K562 (cell line): ENCODE measurements at regions not wholly inside any gene's neighbourhood (a gene's known extent, or its start where the extent isn't known, plus 50 kb on each side); places are given as distances from the start of the nearest gene placed in this dataset.
"Not testable (repeated sequence)": the region's sequence is repeated elsewhere in the genome, so short reads cannot be mapped to it uniquely, and the experiment has no call there.

Experiments used
- ATAC-seq: fragments of 200-7000 bp; cut with Tn5 transposase; 3 replicates; pipeline ENCODE4 v1.9.1; 2020; ENCODE audit warnings: moderate library complexity
- BruUV-seq: library from RNA; stranded (reverse); fragments of 400-500 nt; replicated peaks from 2 replicates; lab custom pipeline; 2021; lab: Mats Ljungman, UMichigan
- CTCF ChIA-PET: fragments of 300-600 bp; formaldehyde crosslinking; extraction: SDS; loops from one replicate; lab custom pipeline; 2021; ENCODE audit warnings: low intra/inter-chr PET ratio; lab: Yijun Ruan, JAX
- POLR2A ChIA-PET: fragments of 300-600, 350-650 bp; sonication (Branson Sonifier 250); formaldehyde crosslinking; extraction: SDS; loops from one replicate; lab custom pipeline; 2021; ENCODE audit warnings: antibody characterized with exemption, inconsistent platforms; lab: Yijun Ruan, JAX
- DNase-seq, 4 experiments: peaks; one replicate each; pipeline versions ENCODE4 v3.0.0 to v3.0.0-alpha.2; 2011 to 2018; ENCODE audit warnings: low spot score in 3 of 4, mixed read lengths in 3 of 4; ENCODE audit errors: extremely low read depth in 1 of 4
- FAIRE-seq: peaks from 2 replicates; lab custom pipeline; 2011; peaks lifted over from hg19 to GRCh38; lab: Jason Lieb, UNC
- H2AFZ ChIP-seq: 2 replicates; pipeline ENCODE4 v1.6.0; 2011; ENCODE audit warnings: low read depth, low read length, control low read depth, inconsistent platforms
- H3K27ac ChIP-seq: fragments of 200-600 bp; 3 replicates; pipeline ENCODE4 v1.8.0; 2011; ENCODE audit warnings: low read depth, mild to moderate bottlenecking, control low read depth, inconsistent platforms, low read length, moderate library complexity, mixed read lengths; ENCODE audit errors: extremely low read depth
- H3K27me3 ChIP-seq, 2 experiments: fragments of 300-600 bp in 1 of 2; 2 replicates in 1 of 2; 3 replicates in 1 of 2; pipeline versions ENCODE4 v1.6.0 to v1.8.0; 2011; ENCODE audit warnings: inconsistent platforms in 2 of 2, low read length in 2 of 2, mild to moderate bottlenecking in 1 of 2, mixed read lengths in 1 of 2, moderate library complexity in 1 of 2; ENCODE audit not compliant: control insufficient read depth in 2 of 2, insufficient read depth in 2 of 2
- H3K36me3 ChIP-seq: fragments of 300-600 bp; 3 replicates; pipeline ENCODE4 v1.8.0; 2011; ENCODE audit warnings: mild to moderate bottlenecking, low read length, inconsistent platforms; ENCODE audit not compliant: control insufficient read depth, insufficient read depth
- H3K4me1 ChIP-seq, 2 experiments: fragments of 200-600 bp in 1 of 2; replicated peaks in 1 of 2; 2 replicates in 1 of 2; 3 replicates in 1 of 2; pipeline versions ENCODE4 v1.5.1 to v1.8.0; 2011; ENCODE audit warnings: inconsistent platforms in 2 of 2, low read length in 2 of 2, mild to moderate bottlenecking in 1 of 2, mixed read lengths in 1 of 2, moderate library complexity in 1 of 2; ENCODE audit not compliant: control insufficient read depth in 2 of 2, insufficient read depth in 2 of 2
- H3K4me2 ChIP-seq: 2 replicates; pipeline ENCODE4 v1.6.1; 2011; ENCODE audit warnings: low read length, control low read depth, inconsistent platforms, mixed read lengths; ENCODE audit not compliant: insufficient read depth
- H3K4me3 ChIP-seq: fragments of 200-600 bp; sonication (generic), shearing (Covaris generic); 2 replicates; pipeline ENCODE4 v1.5.1; 2016; ENCODE audit warnings: control low read depth, inconsistent platforms
- H3K79me2 ChIP-seq: fragments of 200-600 bp; 3 replicates; pipeline ENCODE4 v1.8.0; 2011; ENCODE audit warnings: low read length, inconsistent platforms; ENCODE audit not compliant: control insufficient read depth, insufficient read depth
- H3K9ac ChIP-seq, 2 experiments: 2 replicates each; pipeline versions ENCODE4 v1.6.0 to v1.6.1; 2011; ENCODE audit warnings: low read depth in 2 of 2, low read length in 2 of 2, control low read depth in 1 of 2, inconsistent platforms in 1 of 2, mild to moderate bottlenecking in 1 of 2, mixed read lengths in 1 of 2; ENCODE audit not compliant: insufficient read depth in 1 of 2
- H3K9me1 ChIP-seq: one replicate; pipeline ENCODE4 v1.6.0; 2011; ENCODE audit warnings: inconsistent platforms, mild to moderate bottlenecking, low read length, moderate library complexity; ENCODE audit not compliant: control insufficient read depth, insufficient read depth
- H3K9me3 ChIP-seq: replicated peaks from 2 replicates; pipeline ENCODE4 v1.5.1; 2011; ENCODE audit warnings: low read depth, low read length, inconsistent platforms; ENCODE audit not compliant: control insufficient read depth, insufficient read depth
- H4K20me1 ChIP-seq: replicated peaks from 2 replicates; pipeline ENCODE4 v1.6.1; 2011; ENCODE audit warnings: low read length, inconsistent platforms, mixed read lengths; ENCODE audit not compliant: control insufficient read depth, insufficient read depth
- BCLAF1 ChIP-seq, 2 experiments: fragments of 450-650 bp in 1 of 2; IDR thresholded peaks; 2 replicates each; pipeline ENCODE4 v1.6.1; 2011 to 2017; ENCODE audit warnings: low read depth in 2 of 2, antibody characterized with exemption in 1 of 2, borderline replicate concordance in 1 of 2, low read length in 1 of 2, mild to moderate bottlenecking in 1 of 2, mixed read lengths in 1 of 2; ENCODE audit not compliant: control insufficient read depth in 1 of 2
- HNRNPL ChIP-seq: fragments of 200-400 bp; formaldehyde crosslinking; IDR thresholded peaks from 2 replicates; pipeline ENCODE4 v1.6.1; 2017; ENCODE audit warnings: low read depth, mild to moderate bottlenecking, low read length
- NR3C1 ChIP-seq: sonication (generic); formaldehyde crosslinking; IDR thresholded peaks from 2 replicates; pipeline ENCODE4 v1.8.1; 2022; ENCODE audit warnings: missing genetic modification reagents
- SAFB ChIP-seq: fragments of 200-400 bp; formaldehyde crosslinking; IDR thresholded peaks from 2 replicates; pipeline ENCODE4 v1.6.1; 2017; ENCODE audit warnings: low read depth, low read length, borderline replicate concordance
- TBL1XR1 ChIP-seq, 2 experiments: IDR thresholded peaks; 2 replicates each; pipeline ENCODE4 v1.6.1; 2012; ENCODE audit warnings: improper control_type of control experiment in 2 of 2, low read length in 2 of 2, mild to moderate bottlenecking in 1 of 2
- ZBTB2 ChIP-seq: fragments of 450-650 bp; IDR thresholded peaks from 2 replicates; pipeline ENCODE4 v1.6.1; 2016; ENCODE audit warnings: antibody characterized with exemption
- WGBS: fragments of 100-300 bp; shearing (Covaris generic); methylation state at CpG from one replicate; pipeline ENCODE4 v1.1.6; 2016; ENCODE audit warnings: low coverage, mixed read lengths; ENCODE audit not compliant: insufficient coverage; ENCODE audit errors: missing lambda C conversion rate; 5-methylcytosine and 5-hydroxymethylcytosine counted together
- in situ Hi-C: fragments of 300-500 bp; cut with MboI; formaldehyde crosslinking; loops from 4 replicates; pipeline ENCODE4 v1.15.0; 2018; ENCODE audit warnings: inconsistent platforms, mixed read lengths
- intact Hi-C: fragments of 100-400 bp; cut with micrococcal nuclease; formaldehyde crosslinking; loops from 2 replicates; pipeline ENCODE4 v1.14.2; 2022
- TF ChIP-seq, protein P1 (sequence below): fragments of 250-450 bp; sonication (Bioruptor Pico); IDR thresholded peaks from 2 replicates; pipeline ENCODE4 v1.8.0; 2021; ENCODE audit warnings: borderline replicate concordance, mild to moderate bottlenecking, moderate library complexity; ENCODE audit not compliant: poor library complexity, severe bottlenecking

GRCh38 chr4:187128976-187129375 is 405.3 kb upstream of the FAT1 start:
- no peak for DNase-seq
- H3K79me2 ChIP-seq = no peaks in the 10 kb centered on the region
- peaks cover 16 to 29% of the 10 kb centered on the region in 2 experiments; a peak in 4 of 5 replicates for H3K27me3 ChIP-seq
- no peak overlapping the region for H2AFZ ChIP-seq
- CTCF ChIA-PET = no interaction called here
- intact Hi-C loops (no loop called here), in situ Hi-C loops (no loop called here)
- no peaks in the 10 kb centered on the region for H3K4me1 ChIP-seq
- FAIRE-seq = no peak
- no peak for ATAC-seq
- H3K4me3 ChIP-seq = no peak overlapping the region
- H3K9me3 ChIP-seq = no peaks in the 10 kb centered on the region
- POLR2A ChIA-PET = no interaction called here
- H4K20me1 ChIP-seq = no peaks in the 10 kb centered on the region
- TF ChIP-seq NR3C1 (CRISPR knock-in tag) (no peak), TBL1XR1 (IDR thresholded peaks at IDR 0.05; ENCODE audit: low read length in 2 of 2) (no peak), BCLAF1 (IDR thresholded peaks at IDR 0.05; ENCODE audit: borderline replicate concordance in 1 of 2, control insufficient read depth in 1 of 2, low read depth in 2 of 2, low read length in 1 of 2) (no peak), SAFB (no peak), HNRNPL (no peak), ZBTB2 (no peak)
- TF ChIP-seq, protein P1, sequence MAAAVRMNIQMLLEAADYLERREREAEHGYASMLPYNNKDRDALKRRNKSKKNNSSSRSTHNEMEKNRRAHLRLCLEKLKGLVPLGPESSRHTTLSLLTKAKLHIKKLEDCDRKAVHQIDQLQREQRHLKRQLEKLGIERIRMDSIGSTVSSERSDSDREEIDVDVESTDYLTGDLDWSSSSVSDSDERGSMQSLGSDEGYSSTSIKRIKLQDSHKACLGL (CRISPR knock-in tag) = no peak
- no peak overlapping the region for H3K27ac ChIP-seq
- no TSS peak for BruUV-seq
- WGBS = 0% methylated on average over 8 of the region's 8 CpGs
- no peak overlapping the region for H3K4me2 ChIP-seq
- H3K9ac ChIP-seq = no peak overlapping the region
- H3K9me1 ChIP-seq = no peaks in the 10 kb centered on the region
- no peaks in the 10 kb centered on the region for H3K36me3 ChIP-seq

DNA sequence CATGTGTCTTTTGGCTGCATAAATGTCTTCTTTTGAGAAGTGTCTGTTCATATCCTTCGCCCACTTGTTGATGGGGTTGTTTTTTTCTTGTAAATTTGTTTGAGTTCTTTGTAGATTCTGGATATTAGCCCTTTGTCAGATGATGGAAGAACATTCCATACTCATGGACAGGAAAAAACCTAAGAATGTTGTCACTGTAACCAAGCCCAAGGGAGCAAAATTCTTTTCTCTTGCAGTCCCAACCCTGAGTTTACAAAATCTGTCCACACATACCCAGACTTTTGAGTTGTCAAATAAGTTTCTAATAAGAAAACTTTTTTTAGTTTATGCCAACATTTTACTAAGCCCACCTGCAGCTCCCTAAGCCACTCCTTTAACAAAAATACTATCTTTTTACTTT is 408.2 kb upstream of the FAT1 start:
- H4K20me1 ChIP-seq, H3K4me2 ChIP-seq, H3K9ac ChIP-seq, H3K9me1 ChIP-seq, CTCF ChIA-PET, H3K9me3 ChIP-seq, FAIRE-seq, H3K36me3 ChIP-seq, H3K4me3 ChIP-seq, H3K4me1 ChIP-seq, BruUV-seq, H2AFZ ChIP-seq, intact Hi-C loops, ATAC-seq, H3K79me2 ChIP-seq, DNase-seq, H3K27ac ChIP-seq, in situ Hi-C loops: not testable (repeated sequence)
- 0% methylated on average over 1 of the region's 1 CpG for WGBS
- peaks cover 7 to 12% of the 10 kb centered on the region in 2 experiments; a peak in 2 of 5 replicates for H3K27me3 ChIP-seq
- POLR2A ChIA-PET = interaction anchor here (0.5 to 0.6 kb wide), 2 partner anchors 90 to 279 kb away, joined by 3 read pairs; no protein-coding TSS in a partner anchor
